RKO (cell line): ENCODE measurements at regions not wholly inside any gene's neighbourhood (a gene's known extent, or its start where the extent isn't known, plus 50 kb on each side); places are given as distances from the start of the nearest gene placed in this dataset.
"Not testable (repeated sequence)": the region's sequence is repeated elsewhere in the genome, so short reads cannot be mapped to it uniquely, and the experiment has no call there.

Source experiments
- DNase-seq: peaks from one replicate; pipeline ENCODE4 v3.0.0-alpha.2; 2016; ENCODE audit warnings: low spot score

DNA sequence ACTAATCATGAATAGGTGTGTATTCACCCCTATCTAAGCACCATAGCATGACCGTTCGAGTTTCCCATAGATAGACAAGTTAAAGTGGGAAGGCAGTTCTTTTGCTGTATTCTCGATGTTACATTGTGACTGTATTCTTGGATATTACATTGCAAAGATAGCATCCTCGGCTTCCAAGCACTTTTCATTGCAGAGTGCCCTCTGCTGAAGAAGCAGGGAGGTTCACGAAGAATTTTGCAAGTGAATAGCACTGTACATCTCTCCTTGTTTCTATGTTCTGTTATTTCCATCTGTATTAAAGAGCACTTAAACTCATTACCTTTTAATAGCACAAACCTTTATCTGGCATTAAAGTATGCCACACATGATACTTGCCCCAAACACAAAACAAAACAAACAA lies 426.7 kb upstream of the ARX start:
- DNase-seq: peak; percentile 32

DNA sequence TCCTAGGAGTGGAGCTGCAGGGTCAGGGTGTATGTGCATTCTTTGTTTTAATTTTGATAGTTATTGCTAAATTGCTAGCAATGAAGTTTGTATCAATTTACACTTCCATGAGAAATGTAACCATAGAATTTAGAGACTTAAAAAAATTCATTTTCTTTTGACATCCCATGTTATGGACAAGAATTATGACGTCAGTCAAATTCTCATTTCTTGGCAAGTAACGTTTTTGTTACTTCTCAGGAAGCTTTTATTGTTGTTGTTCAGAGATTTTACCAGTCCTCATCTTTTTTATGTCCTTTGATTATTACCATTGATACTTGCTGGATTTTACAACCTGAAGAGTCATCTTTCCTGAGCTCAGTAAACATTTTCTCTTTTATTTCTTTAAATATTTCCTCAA lies 417.5 kb upstream of the ARX start:
- no peak for DNase-seq

DNA sequence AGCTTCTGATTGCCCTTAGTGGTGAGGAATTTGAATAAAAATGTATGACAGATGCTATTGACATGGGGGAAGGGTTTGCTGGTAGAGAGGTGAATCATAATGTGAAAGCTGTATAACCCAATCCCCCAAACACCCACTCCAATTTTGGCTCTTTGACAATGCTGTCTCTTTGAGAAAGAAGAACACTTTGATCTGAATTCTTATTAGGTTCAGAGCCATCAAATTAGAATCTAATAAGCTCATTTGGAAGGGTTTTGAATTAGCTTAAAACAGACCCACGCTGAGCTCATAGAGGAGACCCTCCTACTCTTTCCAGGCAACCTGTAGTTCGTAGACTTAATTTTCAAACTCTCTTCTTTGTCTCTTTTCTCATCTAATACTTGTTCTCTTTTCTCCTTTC lies 416.6 kb upstream of the ARX start:
- DNase-seq: no peak

DNA sequence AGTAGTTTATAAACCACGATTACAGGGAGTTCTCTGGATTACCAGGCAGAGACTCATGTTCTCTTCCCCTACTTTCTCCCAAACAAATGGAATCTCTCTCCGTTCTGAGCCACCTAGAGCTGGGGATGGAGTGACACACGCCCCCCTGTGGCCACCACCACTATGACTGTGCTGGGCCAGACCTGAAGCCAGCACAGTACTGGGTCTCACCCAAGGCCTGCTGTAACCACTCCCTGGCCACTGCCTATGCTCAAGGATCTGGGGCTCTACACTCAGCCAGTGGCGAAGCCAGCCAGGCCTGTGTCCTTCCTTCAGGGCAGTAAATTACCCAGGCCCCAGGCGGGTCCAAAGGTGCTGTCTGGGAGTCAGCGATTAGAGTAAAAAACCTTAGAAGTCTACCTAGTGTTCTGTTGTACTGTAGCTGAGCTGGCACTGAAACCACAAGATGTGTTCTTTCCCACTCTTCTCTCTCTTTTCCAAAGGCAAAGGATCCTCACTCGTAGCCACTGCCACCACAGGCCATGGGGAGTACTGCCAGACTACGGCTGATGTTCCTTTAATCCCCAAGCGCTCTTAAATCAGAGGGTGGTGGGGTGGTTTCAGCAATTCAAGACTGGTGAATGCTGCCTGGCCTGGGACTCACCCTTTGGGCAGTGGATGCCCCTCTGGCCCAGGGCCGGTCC lies 412.2 kb upstream of the ARX start:
- no peak for DNase-seq

DNA sequence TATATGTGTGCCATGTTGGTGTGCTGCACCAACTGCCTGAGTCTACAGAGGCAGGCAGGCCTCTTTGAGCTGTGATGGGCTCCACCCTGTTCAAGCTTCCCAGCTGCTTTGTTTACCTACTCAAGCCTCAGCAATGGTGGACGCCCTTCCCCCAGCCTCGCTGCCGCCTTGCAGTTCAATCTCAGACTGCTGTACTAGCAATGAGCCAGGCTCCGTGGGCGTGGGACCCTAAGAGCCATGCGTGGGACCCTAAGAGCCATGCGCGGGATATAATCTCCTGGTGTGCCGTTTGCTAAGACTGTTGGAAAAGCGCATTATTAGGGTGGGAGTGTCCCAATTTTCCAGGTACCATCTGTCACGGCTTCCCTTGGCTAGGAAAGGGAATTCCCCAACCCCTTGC lies 388.4 kb upstream of the ARX start:
- not testable (repeated sequence) for DNase-seq

DNA sequence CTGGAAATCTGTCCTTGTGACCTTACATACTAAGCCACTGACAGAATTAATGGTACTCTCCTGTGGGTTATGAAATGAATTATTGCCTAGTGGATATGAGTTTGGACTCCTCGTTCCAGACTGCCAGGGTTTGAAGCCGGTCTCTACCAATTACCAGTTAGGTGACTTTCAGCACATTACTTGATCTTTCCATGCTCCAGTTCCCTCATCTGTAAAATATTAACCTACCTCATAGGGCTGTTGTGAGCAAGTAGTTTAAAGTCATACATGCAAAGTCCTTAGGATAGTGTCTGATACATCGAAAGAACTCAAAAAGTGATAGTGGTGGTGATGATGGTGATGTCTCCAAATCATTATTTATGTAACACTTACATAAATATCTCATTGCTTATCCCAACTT lies 373.5 kb upstream of the ARX start:
- DNase-seq: no peak

DNA sequence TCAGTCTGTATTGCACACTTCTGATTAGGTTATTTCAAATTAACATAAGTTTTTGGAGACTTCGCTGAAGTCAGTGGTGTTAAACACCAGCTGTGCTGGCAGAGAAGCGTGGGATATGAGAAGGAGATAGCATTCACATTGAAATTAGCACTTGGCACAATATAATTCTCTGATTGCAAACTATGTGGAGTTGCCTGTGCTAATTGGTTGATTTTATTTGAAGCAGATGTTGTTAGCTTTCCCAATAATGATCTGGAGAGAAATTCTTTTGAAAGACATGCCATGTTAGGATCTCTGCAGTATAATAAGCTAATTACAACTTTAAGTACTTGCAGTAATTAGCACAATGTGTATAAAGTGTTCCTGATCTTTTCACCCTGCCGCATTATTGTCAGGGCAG lies 367.4 kb upstream of the ARX start:
- DNase-seq: no peak

DNA sequence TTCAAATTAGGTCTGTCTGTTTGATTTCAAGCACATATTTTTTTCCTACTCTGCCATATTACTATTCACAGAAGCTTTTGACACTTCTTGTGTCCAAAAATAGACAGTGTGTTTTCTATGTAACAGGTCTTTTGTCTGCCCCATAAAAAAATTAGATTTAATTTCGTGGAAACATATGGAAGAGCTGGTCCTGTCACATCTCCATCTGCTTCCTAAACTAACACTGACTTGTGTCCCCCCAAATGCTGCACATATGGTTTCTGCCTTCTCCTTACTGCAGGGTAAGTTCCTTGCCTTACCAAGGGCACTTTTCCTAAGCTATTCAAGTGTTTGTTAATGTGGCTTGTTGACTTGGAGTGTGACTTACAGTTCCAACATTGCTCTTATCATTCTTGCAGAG lies 340.7 kb upstream of the ARX start:
- no peak for DNase-seq

DNA sequence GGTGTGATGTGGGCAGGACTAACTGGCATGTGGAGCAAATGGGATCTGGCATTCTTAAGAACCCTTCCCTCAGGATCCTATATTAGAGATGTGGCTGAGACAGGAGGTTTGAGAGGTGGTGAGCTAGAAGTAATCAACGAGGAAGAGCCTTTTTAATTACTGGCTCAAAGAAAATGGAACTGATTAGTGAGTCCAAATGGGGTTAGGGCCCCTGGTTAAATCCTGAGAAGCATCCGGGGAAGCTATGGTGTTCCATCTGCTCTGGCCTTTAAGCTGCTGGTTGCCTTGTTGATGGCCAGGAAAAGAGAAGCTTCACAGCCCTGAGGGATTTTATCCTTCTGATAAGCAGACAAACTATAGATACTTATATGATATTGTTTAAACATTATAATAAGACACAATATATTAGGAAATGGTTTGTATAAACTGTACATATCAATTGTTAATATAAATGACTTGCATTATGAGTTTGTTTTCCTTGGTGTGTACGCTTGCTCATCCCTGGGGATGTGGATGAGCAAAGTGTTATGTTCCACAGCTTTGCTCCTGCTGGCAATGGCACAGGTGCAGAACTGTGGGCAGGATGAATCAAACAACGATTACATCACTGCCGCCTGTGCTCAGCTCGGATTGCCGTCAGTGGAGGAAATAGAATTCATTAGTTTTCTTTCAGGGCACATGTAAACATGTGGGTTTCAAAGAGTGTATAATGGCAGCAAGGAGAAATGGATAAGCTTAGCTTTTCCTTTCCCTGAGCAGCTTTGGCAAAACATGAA lies 328.6 kb upstream of the ARX start:
- DNase-seq: peak; percentile 33

DNA sequence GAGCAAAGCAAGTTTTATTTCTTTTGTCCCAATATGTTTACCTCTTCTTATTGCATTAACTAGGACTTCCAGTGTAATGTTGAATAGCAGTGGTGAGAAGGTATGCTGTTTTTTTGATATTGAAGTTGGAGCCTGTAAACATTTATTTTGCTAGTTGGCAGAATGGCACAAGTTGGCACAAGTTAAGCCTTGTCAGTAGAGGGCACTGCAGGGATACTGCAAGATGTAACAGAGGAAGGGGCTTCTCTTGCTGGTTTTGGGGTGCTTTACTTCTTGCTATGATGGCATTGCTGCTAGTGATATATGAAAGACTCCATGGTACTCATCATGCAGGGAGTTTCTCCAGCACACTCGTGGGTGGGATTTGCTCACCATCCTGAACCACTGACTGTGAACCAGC lies 327.3 kb upstream of the ARX start:
- no peak for DNase-seq

DNA sequence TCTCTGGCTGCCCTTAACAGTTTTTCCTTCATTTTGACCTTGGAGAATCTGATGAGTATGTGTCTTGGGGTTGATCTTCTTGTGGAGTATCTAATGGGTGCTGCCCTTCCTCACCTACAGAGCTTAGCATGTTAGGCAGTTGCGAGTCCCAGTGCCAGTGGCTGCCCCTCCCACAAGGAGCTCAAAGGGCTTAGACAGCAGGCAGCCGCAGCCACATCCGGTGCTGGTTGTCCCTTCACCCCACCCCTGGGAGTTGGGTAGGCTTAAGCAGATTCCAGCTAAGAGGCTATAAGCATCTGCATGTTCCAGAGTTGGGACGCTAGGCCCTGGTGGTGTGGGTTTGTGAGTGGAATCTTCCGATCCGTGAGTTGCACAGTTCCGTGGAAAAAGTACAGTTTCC lies 322.1 kb upstream of the ARX start:
- no peak for DNase-seq

DNA sequence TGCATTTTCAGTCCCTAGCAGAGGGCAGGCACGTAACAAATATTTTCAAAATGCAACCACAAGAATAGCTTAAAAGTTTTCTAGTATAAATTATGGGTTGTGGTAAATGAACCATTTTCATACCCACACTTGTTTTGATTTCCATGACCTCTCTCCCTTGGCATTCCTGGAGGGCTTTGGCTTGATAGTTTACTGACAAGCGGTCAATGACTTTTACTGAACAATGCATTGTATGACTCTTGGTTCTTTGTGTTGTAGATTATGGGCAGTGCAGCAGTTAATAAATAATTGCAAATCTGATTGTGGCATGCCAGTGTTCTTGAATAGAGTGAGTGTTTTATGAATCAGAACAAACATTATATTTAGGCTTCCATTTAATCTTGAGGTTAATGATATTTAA lies 285.2 kb upstream of the ARX start:
- no peak for DNase-seq

DNA sequence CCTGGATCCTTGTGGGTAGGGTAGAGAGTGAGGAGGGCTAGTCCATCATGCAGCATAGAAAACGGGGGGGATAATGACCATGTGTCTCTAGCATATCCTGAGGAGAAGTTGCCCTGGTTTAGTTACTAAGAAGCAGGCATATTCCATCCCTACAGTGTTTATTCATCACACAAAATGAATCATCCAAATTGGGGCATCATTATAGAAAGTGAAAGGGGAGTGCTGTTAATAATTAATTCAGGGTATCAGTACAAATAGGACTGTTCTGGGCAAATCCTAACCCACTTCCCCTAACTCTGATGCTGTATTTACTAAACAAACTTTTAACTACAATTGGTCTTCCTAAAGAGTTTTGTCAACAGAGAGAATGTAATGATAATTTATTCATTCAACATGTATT lies 281.1 kb upstream of the ARX start:
- no peak for DNase-seq

DNA sequence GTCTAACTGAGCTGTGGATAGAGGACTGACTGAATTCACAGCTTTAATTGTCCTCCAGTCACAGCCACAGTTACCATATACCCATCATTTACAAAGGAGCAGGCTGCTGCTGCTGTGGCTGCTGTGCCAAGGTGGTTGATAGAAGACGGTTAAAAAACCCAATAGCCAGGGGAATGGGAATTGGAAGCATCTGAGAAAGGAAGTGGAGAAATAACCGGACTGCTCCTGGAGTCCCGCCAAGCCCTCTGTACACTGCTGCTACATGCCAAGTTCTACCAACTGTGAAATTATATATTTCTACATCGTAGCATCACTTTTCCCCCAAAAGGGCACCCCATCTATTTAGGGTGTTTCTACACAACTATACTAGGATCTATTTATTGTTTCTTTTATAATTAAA lies 279.7 kb upstream of the ARX start:
- no peak for DNase-seq

DNA sequence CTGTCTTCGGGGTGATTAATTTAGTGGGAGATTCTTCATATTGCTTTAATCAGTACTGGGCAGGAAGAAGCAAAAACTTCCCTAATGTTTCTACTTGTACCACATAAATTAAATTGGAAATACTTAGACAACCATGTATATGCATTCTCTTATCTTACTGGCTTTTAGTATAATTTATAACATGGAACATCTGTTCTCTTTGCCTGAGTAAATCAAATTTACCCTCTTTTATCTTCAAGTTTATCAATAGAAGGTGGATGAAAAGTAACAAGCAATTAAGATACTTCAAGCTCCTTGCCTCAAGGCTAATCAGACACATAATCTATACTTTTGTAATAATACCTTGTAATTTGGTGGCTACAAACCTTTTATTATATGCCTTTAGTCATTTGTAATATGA lies 274.4 kb upstream of the ARX start:
- DNase-seq: no peak

DNA sequence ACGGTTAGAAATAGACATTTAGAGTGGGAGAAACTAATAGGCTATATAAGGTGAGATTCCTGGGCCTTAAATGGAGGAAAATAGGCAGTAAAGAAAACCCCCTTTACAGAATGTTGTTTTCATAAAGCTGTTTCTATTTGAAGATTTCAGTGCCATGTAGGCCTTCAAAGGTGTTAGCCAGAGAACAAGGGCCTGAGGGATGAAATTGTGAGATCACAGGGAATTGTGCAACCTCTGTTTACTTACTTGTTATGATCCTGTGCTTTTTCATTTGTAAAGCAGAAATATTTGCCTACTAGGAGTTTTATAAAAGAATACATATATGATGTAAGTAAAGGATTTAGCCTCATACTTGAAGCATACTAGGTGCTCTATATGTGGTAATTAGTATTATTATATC lies 272.9 kb upstream of the ARX start:
- no peak for DNase-seq

DNA sequence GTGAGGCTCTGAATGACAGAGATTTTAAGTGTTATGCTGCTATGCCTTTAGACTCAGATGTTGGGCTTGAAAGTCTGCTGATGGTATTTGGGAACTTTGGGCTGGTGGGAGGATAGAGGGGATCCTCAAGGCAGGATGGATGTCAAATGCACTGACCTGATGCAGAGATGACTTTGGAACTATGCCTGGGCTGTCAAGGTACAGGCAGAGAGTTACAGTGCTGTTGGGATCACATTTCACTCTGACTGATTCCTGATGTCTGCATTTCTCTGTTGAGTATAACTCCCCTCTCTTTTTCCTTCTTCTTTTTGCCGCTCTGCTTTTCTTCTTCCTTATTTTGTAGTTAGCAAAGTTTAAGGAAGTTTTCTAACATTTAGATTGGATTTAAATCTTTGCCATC lies 271.8 kb upstream of the ARX start:
- DNase-seq: no peak

DNA sequence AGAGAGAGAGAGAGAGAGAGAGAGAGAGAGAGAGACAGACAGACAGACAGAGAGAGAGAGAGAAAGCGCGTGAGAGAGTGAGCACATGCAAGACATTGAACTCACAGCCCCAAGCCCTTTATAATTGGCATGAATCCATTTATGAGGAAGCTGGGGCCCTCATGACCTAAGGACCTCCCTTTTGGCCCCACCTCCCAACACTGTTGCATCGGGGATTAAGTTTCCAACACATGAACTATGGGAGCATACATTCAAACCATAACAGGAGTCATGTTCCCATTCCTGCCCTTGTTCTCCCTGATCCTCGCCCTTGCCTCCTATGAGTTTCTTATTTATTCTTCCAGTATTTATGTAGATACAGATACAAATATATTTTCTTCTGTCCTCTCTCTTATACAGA lies 269.8 kb upstream of the ARX start:
- no peak for DNase-seq

DNA sequence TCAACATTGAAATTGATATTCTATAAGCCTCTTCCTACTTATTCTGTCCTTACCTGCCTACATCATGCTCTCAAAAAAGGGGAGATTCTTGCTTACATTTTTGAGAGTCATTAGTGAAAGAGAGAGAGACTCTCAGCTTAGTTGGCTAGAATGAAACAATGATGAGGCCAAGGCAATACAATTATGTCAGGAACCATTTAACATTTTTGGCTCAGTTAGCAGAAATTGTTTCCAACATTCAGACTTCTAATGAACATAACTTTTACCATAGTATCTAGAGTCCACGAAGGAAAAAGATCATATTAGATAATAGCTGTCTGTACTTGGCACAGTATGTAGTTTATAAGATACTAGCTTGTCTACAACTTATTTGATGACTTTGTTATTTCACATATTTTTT lies 263.7 kb upstream of the ARX start:
- DNase-seq: no peak

DNA sequence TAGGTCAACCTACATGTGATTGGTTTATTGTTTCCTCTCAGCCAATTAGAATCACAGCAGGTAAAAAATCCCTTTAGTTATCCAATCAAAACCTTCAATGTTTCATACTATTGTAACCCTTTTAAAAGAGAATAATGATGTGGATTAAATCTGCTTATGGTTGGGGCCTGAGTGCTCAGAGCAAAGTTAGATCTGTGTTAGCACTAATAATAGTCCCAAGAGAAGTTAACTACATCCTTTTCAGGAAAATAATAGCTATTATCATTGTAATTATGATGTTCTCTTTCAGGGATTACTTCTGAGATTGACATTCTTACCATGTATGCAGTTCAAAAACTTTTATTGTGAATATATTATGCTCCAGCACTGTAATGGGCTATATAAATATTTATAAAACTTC lies 262.6 kb upstream of the ARX start:
- no peak for DNase-seq

DNA sequence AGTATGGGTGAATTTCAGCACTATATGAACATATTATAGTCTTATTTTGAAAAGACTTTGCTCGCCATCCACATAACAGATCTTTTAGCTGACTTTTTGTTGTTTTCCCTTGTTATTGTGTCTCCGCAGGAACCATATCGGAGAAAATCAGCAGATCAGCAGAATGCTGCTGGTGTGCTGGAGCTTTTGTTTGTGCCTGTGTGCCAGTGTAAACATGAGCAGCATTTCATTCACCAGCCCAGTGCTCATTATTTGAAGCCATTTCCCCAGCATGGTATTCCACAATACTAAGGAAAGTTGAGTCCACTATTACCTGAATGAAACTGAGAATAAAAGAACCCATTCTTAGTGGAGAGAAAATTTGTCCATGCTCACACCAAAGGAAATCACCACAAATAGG lies 261.8 kb upstream of the ARX start:
- DNase-seq: no peak

DNA sequence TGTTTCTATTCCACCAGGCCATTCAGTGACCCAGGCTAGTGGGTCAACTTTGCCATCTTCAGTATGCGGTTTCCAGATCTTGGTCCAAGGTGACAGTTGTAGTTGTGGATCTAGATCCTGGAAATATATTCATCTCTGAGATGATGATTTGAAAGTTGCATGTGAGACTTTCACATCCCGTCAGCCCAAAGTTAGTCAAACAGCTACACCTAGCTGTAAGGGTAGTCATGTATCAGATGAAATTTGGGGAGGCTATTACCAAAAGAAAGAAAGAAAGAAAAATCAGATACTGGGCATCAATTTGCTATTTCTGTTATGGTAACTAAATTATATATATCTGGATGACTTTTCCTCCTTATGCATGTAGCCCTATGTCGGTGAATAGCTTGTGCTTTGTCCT lies 259.4 kb upstream of the ARX start:
- DNase-seq: no peak

DNA sequence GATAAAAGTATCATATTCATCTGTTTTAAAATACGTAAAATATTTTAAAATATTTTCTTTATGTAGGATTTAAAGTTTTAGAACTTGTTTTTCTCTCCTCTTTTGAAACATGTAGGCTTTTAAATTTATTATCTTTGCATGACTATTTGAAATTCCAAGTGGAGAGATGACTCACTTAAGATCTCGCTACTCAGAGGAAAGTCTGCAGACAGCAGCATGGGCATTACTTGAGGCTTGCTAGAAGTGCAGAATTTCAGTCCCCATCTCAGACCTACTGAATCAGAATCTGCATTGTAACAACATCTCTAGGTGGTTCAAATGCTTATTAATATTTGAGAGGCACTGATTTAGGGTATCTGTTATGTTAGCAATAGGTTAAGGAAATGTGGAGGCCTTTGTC lies 225.7 kb upstream of the ARX start:
- DNase-seq: no peak

DNA sequence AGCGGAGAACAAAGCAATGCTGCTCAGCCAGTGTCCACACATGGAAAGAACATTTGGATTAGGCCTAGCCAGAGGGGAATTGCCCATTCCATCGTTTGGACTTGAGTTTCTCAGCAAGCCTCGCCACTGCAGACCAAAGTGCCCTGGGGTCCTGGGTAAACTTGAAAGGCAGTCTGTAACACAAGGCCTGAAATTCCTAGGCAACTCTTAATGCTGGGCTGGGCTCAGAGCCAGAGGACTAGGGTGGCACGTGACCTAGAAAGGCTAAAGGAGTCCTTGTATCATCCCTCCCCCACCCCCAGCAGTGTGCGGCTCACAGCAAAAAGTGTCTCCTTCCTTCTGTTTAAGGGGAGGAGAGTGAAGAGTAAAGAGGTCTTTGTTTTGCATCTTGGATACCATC lies 210.4 kb upstream of the ARX start:
- no peak for DNase-seq
